ENCODE measurements at regions not wholly inside any gene's neighbourhood (a gene's known extent, or its start where the extent isn't known, plus 50 kb on each side); places are given as distances from the start of the nearest gene placed in this dataset.

DNA sequence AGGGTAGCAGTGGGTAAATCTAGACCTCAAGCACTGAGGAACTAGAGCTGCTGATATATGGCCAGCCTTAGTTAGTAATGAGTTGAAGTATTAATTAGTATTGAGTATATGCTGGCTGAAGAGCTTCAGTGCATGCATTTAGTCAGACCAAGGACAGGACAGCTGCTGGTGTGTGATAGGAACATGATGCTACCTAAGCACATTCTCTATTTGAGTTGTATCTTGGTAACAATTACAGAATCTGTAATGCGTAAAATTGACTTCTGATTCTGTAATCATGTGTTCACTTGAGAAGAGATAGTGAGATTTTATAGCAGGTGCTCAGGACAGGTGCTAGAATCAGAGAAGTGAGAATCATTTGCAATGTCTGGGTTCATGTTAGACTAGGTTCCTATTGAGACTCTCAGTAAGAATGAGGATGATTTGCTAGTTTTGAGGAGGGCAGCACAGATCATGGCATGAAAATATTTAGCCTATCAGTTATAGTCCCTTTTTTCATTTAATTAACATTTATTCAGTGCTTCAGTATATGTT lies 369.4 kb upstream of the HS3ST5 start:
- Histone ChIP-seq H3K9ac (ENCODE audit: low read length) (no peak overlapping the region), H2AFZ (ENCODE audit: low read depth, low read length) (no peak overlapping the region), H3K27me3 (ENCODE audit: insufficient read depth, low read length) (no peaks in the 10 kb centered on the region), H3K4me3 (ENCODE audit: insufficient read depth, low read depth, low read length) (no peak overlapping the region), H3K4me2 (ENCODE audit: low read length) (no peak overlapping the region), H3K4me1 (ENCODE audit: insufficient read depth, low read length) (no peaks in the 10 kb centered on the region), H3K27ac (ENCODE audit: low read depth, low read length) (no peak overlapping the region), H3K36me3 (ENCODE audit: insufficient read depth, low read length) (no peaks in the 10 kb centered on the region), H3K9me3 (ENCODE audit: insufficient read depth, low read depth, low read length) (no peaks in the 10 kb centered on the region), H3K79me2 (ENCODE audit: insufficient read depth, low read length) (no peaks in the 10 kb centered on the region), H4K20me1 (ENCODE audit: insufficient read depth, low read length) (no peaks in the 10 kb centered on the region)
- TF ChIP-seq, protein P1, sequence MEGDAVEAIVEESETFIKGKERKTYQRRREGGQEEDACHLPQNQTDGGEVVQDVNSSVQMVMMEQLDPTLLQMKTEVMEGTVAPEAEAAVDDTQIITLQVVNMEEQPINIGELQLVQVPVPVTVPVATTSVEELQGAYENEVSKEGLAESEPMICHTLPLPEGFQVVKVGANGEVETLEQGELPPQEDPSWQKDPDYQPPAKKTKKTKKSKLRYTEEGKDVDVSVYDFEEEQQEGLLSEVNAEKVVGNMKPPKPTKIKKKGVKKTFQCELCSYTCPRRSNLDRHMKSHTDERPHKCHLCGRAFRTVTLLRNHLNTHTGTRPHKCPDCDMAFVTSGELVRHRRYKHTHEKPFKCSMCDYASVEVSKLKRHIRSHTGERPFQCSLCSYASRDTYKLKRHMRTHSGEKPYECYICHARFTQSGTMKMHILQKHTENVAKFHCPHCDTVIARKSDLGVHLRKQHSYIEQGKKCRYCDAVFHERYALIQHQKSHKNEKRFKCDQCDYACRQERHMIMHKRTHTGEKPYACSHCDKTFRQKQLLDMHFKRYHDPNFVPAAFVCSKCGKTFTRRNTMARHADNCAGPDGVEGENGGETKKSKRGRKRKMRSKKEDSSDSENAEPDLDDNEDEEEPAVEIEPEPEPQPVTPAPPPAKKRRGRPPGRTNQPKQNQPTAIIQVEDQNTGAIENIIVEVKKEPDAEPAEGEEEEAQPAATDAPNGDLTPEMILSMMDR (IDR thresholded peaks at IDR 0.05; ENCODE audit: insufficient read depth, low read depth, low read length): no peak
- TF ChIP-seq EZH2 (IDR thresholded peaks at IDR 0.05; ENCODE audit: insufficient read depth, low read length): no peak
- H3K27ac Mint-ChIP-seq (ENCODE audit: unreplicated experiment): no peak overlapping the region
- FAIRE-seq (no peak), DNase-seq (ENCODE audit: low read depth) (no peak)
- no peaks in the 10 kb centered on the region for H3K4me1 Mint-ChIP-seq (ENCODE audit: low read depth, unreplicated experiment)
- H3K4me3 Mint-ChIP-seq (ENCODE audit: unreplicated experiment): no peak overlapping the region
- H3K36me3 Mint-ChIP-seq (ENCODE audit: low read depth, unreplicated experiment): no peaks in the 10 kb centered on the region
- no peaks in the 10 kb centered on the region for H3K9me3 Mint-ChIP-seq (ENCODE audit: unreplicated experiment)
- H3K27me3 Mint-ChIP-seq (ENCODE audit: low read depth, unreplicated experiment): no peaks in the 10 kb centered on the region

DNA sequence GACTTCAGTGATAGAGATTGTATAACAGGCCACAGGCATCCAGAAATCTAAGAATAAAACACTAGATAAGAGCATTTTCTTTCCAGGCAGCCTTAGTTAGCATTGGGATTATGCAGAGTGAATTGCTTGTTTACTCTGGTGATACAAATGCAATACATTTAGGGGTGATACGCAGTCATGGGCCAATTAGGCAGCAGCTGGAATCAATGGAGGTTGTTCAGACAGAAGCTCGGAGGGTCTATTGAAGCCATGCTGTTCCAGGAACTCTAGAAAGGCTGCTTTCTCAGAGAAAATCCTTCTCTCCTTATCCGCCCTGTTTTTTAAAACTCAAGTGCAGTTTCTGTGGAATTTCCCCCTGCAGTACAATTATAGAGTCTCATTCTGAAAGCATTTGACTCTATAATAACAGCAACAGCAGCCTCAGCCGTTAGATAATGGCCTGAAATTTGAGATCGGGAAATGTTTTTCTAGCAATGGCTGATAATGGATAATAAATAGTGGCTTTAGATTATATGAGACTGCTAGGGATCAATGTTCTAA lies 364.3 kb upstream of the HS3ST5 start:
- Mint-ChIP-seq H3K36me3 (ENCODE audit: low read depth, unreplicated experiment) (no peaks in the 10 kb centered on the region), H3K9me3 (ENCODE audit: unreplicated experiment) (no peaks in the 10 kb centered on the region), H3K4me1 (ENCODE audit: low read depth, unreplicated experiment) (no peaks in the 10 kb centered on the region), H3K4me3 (ENCODE audit: unreplicated experiment) (no peak overlapping the region), H3K27me3 (ENCODE audit: low read depth, unreplicated experiment) (no peaks in the 10 kb centered on the region), H3K27ac (ENCODE audit: unreplicated experiment) (no peak overlapping the region)
- Histone ChIP-seq H2AFZ (ENCODE audit: low read depth, low read length) (no peak overlapping the region), H3K79me2 (ENCODE audit: insufficient read depth, low read length) (no peaks in the 10 kb centered on the region), H3K9ac (ENCODE audit: low read length) (peak overlapping the region; percentile 11), H4K20me1 (ENCODE audit: insufficient read depth, low read length) (no peaks in the 10 kb centered on the region), H3K4me2 (ENCODE audit: low read length) (peak overlapping the region; percentile 58), H3K4me1 (ENCODE audit: insufficient read depth, low read length) (no peaks in the 10 kb centered on the region), H3K4me3 (ENCODE audit: insufficient read depth, low read depth, low read length) (no peak overlapping the region), H3K27me3 (ENCODE audit: insufficient read depth, low read length) (no peaks in the 10 kb centered on the region), H3K27ac (ENCODE audit: low read depth, low read length) (no peak overlapping the region), H3K36me3 (ENCODE audit: insufficient read depth, low read length) (no peaks in the 10 kb centered on the region), H3K9me3 (ENCODE audit: insufficient read depth, low read depth, low read length) (no peaks in the 10 kb centered on the region)
- TF ChIP-seq EZH2 (IDR thresholded peaks at IDR 0.05; ENCODE audit: insufficient read depth, low read length): no peak
- TF ChIP-seq, protein P1 (IDR thresholded peaks at IDR 0.05; ENCODE audit: insufficient read depth, low read depth, low read length): no peak
- FAIRE-seq (no peak), DNase-seq (ENCODE audit: low read depth) (no peak)

DNA sequence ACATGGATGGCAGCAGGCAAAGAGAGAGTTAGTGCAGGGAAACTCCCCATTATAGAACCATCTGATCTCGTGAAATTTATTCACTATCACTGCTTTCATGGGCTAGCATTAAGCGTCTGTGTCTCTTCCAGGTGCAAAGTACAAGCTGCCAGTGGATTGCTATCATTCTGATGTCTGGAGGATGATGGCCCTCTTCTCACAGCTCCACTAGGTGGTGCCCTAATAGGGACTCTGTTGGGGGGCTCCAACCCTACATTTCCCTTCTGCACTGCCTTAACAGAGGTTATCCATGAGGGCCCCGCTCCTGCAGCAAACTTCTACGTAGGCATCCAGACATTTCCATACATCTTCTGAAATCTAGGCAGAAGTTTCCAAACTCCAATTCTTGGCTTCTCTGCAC lies 347.8 kb upstream of the HS3ST5 start:
- H3K4me1 Mint-ChIP-seq (ENCODE audit: low read depth, unreplicated experiment): no peaks in the 10 kb centered on the region

More for the DNA sequence above, 347.8 kb upstream of the HS3ST5 start:
- TF ChIP-seq EZH2 (IDR thresholded peaks at IDR 0.05; ENCODE audit: insufficient read depth, low read length): no peak
- TF ChIP-seq, protein P1 (IDR thresholded peaks at IDR 0.05; ENCODE audit: insufficient read depth, low read depth, low read length): no peak
- H3K9ac ChIP-seq (ENCODE audit: low read length): no peak overlapping the region
- Mint-ChIP-seq H3K27ac (ENCODE audit: unreplicated experiment) (no peak overlapping the region), H3K36me3 (ENCODE audit: low read depth, unreplicated experiment) (no peaks in the 10 kb centered on the region), H3K27me3 (ENCODE audit: low read depth, unreplicated experiment) (no peaks in the 10 kb centered on the region), H3K9me3 (ENCODE audit: unreplicated experiment) (peaks cover 2% of the 10 kb centered on the region), H3K4me3 (ENCODE audit: unreplicated experiment) (no peak overlapping the region)
- H3K27me3 ChIP-seq (ENCODE audit: insufficient read depth, low read length): no peaks in the 10 kb centered on the region
- no peak overlapping the region for H3K4me3 ChIP-seq (ENCODE audit: insufficient read depth, low read depth, low read length)
- DNase-seq (ENCODE audit: low read depth) (no peak), FAIRE-seq (no peak)
- no peak overlapping the region for H3K27ac ChIP-seq (ENCODE audit: low read depth, low read length)
- H2AFZ ChIP-seq (ENCODE audit: low read depth, low read length): no peak overlapping the region
- H3K36me3 ChIP-seq (ENCODE audit: insufficient read depth, low read length): no peaks in the 10 kb centered on the region
- H3K79me2 ChIP-seq (ENCODE audit: insufficient read depth, low read length): no peaks in the 10 kb centered on the region
- no peaks in the 10 kb centered on the region for H3K4me1 ChIP-seq (ENCODE audit: insufficient read depth, low read length)
- no peak overlapping the region for H3K4me2 ChIP-seq (ENCODE audit: low read length)
- no peaks in the 10 kb centered on the region for H4K20me1 ChIP-seq (ENCODE audit: insufficient read depth, low read length)
- no peaks in the 10 kb centered on the region for H3K9me3 ChIP-seq (ENCODE audit: insufficient read depth, low read depth, low read length)

Data from astrocyte (in vitro differentiated cells and primary cell).